ENCODE measurements at regions not wholly inside any gene's neighbourhood (a gene's known extent, or its start where the extent isn't known, plus 50 kb on each side); places are given as distances from the start of the nearest gene placed in this dataset.
A peak's percentile ranks its signal among the peaks of the same experiment; 100 is the strongest.

GRCh38 chr17:72534265-72534664 lies 413.4 kb downstream of the SOX9 start:
- DNase-seq, result no peak

GRCh38 chr17:72534776-72535175 lies 414.0 kb downstream of the SOX9 start:
- DNase-seq, result no peak

DNA sequence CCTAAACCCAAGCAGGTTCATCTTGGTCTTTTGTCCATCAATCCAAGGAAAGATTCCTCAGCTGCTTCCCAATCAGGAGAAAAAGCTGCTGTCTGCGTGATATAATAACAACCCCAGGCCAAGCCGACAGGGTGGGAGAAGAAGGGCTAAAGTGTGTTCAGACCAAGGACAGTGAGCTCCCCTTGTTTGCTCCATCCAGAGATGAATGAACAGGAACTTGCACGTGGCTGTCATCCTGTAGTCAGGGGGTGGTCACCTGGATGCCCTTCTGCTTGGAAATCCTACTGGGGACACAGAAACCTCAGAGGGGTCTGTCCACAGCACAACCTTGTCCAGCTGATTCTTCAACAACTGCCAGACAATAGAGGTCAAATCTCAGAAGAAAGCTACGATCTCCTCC lies 414.5 kb downstream of the SOX9 start:
- no peak for DNase-seq

DNA sequence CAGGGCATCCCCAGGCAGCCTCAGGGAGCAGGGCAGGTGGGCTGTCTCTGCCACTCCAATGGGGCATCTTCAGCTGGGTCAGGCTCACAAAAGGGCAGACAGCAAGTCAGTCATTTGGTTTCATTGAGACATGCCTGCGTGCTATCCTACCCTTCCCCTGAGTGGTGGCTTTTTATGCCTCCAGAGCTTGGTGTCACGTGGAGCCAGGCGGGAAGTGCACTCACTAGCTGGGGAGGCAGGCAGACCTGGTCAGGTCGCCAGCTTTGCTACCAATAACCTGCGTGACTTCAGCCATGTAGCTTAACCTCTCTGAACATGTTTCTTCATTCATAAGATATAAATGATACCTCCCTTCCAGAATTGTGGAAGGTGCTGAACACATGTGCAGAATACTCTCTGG lies 415.0 kb downstream of the SOX9 start:
- DNase-seq, result no peak

GRCh38 chr17:72536788-72537187 lies 416.0 kb downstream of the SOX9 start:
- DNase-seq, result no peak

GRCh38 chr17:72538443-72538842 lies 417.6 kb downstream of the SOX9 start:
- no peak for DNase-seq

DNA sequence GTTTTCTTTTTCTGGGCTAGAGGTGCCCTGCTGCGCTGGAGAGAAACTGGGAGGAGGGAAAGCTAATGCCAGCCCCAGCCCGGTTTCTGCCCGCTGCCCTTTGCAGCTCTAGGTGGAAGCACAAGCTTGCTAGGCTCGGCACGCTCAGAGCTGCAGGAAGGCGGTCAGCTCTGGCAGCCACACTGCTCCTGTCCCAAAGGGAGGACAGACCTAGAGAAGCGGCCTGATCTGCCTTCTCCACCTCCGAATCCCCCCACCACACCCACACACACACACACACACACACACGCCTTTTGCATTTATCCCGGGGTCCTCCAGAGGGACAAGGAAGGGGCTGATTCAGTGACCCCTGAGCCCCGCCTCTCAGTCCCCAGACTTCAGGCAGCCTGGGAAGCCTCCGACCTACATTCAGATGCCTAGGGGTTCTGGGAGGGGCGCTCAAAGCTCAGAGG lies 418.1 kb downstream of the SOX9 start:
- DNase-seq, result no peak

- DNase-seq, result peak; percentile 60
Measured at GRCh38 chr17:72539981-72540897, 419.4 kb downstream of the SOX9 start.

GRCh38 chr17:72542317-72542716 lies 421.5 kb downstream of the SOX9 start:
- DNase-seq, result no peak

GRCh38 chr17:72545766-72546165 lies 424.9 kb downstream of the SOX9 start:
- no peak for DNase-seq

GRCh38 chr17:72553051-72553755 lies 432.4 kb downstream of the SOX9 start:
- no peak for DNase-seq

DNA sequence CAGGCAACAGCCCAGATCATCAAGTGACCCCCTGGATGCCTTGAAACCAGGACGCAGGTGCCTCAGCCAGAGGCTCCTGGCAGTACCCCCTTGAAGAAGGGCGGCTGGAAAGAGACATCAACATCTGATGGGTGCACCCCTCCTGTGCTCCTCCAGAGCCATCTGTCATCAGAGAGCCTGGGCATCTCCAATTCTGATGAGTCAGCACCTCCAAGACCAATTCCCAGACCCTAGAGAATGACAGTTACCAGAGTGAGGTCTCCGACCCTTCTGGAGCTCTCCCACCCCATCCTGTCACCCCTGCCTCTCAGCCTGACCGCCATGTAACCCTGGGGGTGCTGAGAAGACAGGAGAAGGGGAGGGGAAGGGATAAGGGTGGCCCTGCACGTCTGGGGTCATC lies 433.7 kb downstream of the SOX9 start:
- DNase-seq, result no peak

GRCh38 chr17:72555052-72555451 lies 434.2 kb downstream of the SOX9 start:
- no peak for DNase-seq

GRCh38 chr17:72556944-72557826 lies 436.4 kb downstream of the SOX9 start:
- DNase-seq, result peak; percentile 59

DNA sequence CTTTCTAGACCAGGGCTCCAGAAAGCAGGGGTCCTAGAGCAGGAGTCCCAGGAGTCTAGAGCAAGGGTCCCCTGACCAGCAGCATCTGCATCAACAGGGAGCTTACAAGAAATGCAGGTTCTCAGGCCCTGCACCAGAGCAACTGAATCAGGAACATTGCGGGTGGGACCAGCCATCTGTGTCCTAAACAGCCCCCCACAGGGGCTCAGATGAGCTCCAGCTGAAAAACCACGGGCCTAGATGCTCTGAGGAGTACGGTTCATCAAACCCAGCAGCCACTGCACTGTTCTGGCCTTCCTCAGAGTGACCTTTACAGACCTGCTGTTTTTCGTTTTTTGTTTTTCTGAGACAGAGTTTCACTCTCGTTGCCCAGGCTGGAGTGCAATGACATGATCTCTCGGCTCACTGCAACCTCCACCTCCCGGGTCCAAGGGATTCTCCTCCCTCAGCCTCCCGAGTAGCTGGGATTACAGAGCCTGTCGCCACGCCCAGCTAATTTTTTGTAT lies 438.2 kb downstream of the SOX9 start:
- DNase-seq, result no peak

DNA sequence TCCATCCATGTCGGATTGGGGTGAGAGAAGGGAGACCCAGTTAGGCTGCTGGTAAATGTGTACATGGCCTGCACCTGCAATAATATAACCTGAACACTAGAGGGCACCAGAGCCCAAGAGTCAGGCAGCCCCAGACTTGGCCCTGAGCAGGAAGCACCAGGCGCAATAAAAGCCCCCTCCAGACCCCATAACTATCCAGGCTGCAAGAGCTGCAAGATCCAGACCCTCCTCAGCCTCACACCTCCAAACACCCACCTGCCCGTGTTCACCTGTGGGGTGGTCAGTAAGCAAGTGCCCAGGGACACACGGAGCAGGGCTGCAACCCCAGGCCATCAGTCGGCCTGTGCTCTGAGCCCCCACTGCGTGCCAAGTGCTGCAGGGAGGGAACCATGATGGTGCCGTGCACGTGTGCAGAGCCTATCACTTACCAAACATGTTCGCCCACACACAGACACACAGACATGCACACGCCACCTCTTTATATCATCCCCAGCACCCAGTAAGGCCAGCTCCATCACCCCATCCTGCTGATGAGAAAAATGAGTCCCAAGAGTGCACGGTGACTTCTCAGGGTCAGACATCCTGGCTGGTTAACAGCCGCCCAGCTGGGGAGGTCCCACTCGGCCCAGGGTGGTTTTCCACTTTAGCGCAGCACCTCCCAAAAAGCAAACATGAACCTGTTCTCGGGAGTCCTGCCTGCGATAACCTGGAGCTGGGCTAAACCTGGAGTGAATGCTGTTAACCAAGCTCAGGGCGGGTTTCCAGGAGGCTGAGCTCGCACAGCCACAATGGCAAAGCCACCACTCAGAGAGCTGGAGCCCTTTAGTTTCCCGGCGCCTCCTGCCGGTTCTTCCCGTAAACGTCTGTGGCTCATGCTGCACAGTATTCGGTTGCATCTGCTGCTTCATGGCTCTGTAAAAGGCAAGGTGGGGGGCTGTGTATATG lies 439.8 kb downstream of the SOX9 start:
- peak; percentile 77 for DNase-seq

DNA sequence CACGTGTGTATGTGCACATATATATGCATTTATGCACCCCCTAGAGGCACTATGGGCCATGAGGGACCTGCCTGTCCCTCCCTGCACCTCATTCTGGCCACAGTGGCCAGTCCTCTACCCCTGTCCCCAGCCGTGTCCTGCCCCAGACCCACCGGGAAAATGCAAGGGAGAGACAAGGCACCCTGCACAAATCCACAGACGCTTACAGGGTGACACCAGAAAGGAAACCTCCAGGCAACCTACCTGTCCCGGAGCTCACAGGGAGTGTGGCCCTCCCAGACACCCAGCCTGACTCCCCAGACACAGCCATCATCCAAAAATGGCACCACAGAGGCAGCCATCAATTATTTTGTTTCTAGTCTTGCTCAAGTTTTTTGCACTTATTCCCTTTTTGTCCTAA lies 440.4 kb downstream of the SOX9 start:
- no peak for DNase-seq

DNA sequence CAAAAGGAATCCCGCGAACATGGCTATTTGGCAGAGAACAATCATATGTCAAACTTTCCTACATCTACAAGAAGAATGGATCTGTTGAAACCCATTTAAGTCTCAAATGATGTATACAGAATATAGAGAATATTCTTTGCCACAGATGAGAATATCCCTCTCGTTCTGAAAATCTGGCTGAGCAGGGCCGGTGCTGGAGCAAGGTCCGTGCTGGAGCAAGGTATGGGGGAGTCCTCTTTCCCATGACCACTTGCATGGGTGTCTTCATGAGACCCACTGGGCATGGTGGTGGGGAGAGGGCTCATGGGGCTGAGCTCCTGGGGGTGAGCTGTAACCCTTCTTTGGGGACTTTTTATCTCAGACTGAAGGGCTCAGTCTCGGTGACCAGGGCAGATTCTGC lies 440.9 kb downstream of the SOX9 start:
- DNase-seq, result no peak

DNA sequence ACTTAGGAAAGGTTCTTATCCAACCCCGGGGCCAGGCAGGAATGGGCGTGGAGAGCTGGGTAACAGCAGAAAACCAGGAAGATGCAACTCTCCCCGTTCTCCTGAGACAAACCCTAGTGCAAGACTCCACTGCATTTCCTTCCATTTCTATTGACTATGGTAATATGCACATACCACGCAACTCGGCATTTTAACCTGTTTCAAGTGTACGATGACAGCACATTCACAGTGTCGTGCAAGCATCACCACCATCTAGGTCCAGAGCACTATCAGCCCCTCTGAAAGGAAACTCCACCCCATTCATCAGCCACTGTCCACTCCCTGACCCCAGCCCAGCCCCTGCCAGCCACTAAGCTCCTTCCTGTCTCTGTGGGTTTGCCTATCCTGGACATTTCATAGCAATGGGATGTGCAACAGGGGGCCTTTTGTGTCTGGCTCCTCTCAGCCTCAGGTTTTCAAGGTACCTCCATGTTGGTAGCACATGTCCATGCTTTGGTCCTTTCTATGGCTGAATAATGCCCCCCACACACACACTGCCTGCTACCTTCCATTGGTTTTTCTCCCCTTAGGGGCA lies 441.9 kb downstream of the SOX9 start:
- no peak for DNase-seq

GRCh38 chr17:72563952-72564351 lies 443.1 kb downstream of the SOX9 start:
- no peak for DNase-seq

GRCh38 chr17:72565006-72565405 lies 444.2 kb downstream of the SOX9 start:
- DNase-seq, result no peak
